HepG2 (cell line): ENCODE measurements at regions not wholly inside any gene's neighbourhood (a gene's known extent, or its start where the extent isn't known, plus 50 kb on each side); places are given as distances from the start of the nearest gene placed in this dataset.
"Not testable (repeated sequence)": the region's sequence is repeated elsewhere in the genome, so short reads cannot be mapped to it uniquely, and the experiment has no call there.

Experiments
- ATAC-seq: fragments of 200-7000 bp; cut with Tn5 transposase; 3 replicates; pipeline ENCODE4 v1.9.1; 2020; ENCODE audit warnings: mild to moderate bottlenecking, moderate library complexity
- BruUV-seq: library from RNA; stranded (reverse); fragments of 400-500 nt; replicated peaks from 2 replicates; lab custom pipeline; 2021; lab: Mats Ljungman, UMichigan
- CTCF ChIA-PET: fragments of 300-600 bp; formaldehyde crosslinking; extraction: SDS; loops from one replicate; lab custom pipeline; 2021; ENCODE audit warnings: low total read pairs, inconsistent platforms, low intra/inter-chr PET ratio; lab: Yijun Ruan, JAX
- POLR2A ChIA-PET: fragments of 350-600 bp; sonication (Branson Sonifier 250); formaldehyde crosslinking; loops from one replicate; lab custom pipeline; 2020; ENCODE audit warnings: antibody characterized with exemption, inconsistent platforms; lab: Yijun Ruan, JAX
- DNase-seq: peaks from one replicate; pipeline ENCODE4 v3.0.0-alpha.2; 2015; ENCODE audit warnings: low spot score
- FAIRE-seq: peaks from 3 replicates; lab custom pipeline; 2011; peaks lifted over from hg19 to GRCh38; lab: Jason Lieb, UNC
- H2AFZ ChIP-seq: one replicate; pipeline ENCODE4 v1.6.1; 2011; ENCODE audit warnings: low read length, inconsistent platforms
- H3K27ac ChIP-seq: fragments of 300-600 bp; 3 replicates; pipeline ENCODE4 v1.8.0; 2011; ENCODE audit warnings: mixed run types, mild to moderate bottlenecking, mixed read lengths, low read length, inconsistent platforms; ENCODE audit not compliant: insufficient read depth; ENCODE audit errors: extremely low read length
- H3K27me3 ChIP-seq, 2 experiments: fragments of 200-600 bp in 1 of 2; 2 replicates in 1 of 2; 3 replicates in 1 of 2; pipeline versions ENCODE4 v1.6.0 to v1.8.0; 2011; ENCODE audit warnings: low read length in 2 of 2, mild to moderate bottlenecking in 2 of 2, moderate library complexity in 2 of 2, inconsistent platforms in 1 of 2; ENCODE audit not compliant: insufficient read depth in 2 of 2, control insufficient read depth in 1 of 2
- H3K36me3 ChIP-seq, 2 experiments: fragments of 200-600 bp in 1 of 2; replicated peaks in 1 of 2; 2 replicates in 1 of 2; 3 replicates in 1 of 2; pipeline versions ENCODE4 v1.5.1 to v1.8.0; 2011; ENCODE audit warnings: low read length in 2 of 2, inconsistent platforms in 1 of 2; ENCODE audit not compliant: insufficient read depth in 2 of 2, control insufficient read depth in 1 of 2
- H3K4me1 ChIP-seq: 2 replicates; pipeline ENCODE4 v1.5.1; 2012; ENCODE audit warnings: low read length, inconsistent platforms; ENCODE audit not compliant: insufficient read depth
- H3K4me2 ChIP-seq: 2 replicates; pipeline ENCODE4 v1.6.0; 2011; ENCODE audit warnings: low read depth, low read length, inconsistent platforms
- H3K4me3 ChIP-seq, 3 experiments: fragments of 200-600 bp in 1 of 3; sonication (generic), shearing (Covaris generic) in 1 of 3; replicated peaks in 1 of 3; 2 replicates each; pipeline ENCODE4 v1.5.1; 2011 to 2016; ENCODE audit warnings: low read length in 3 of 3, inconsistent platforms in 2 of 3, low read depth in 2 of 3, mild to moderate bottlenecking in 2 of 3, control low read depth in 1 of 3, mixed read lengths in 1 of 3; ENCODE audit not compliant: insufficient read depth in 1 of 3
- H3K79me2 ChIP-seq: one replicate; pipeline ENCODE4 v1.6.1; 2011; ENCODE audit warnings: low read length, inconsistent platforms; ENCODE audit not compliant: insufficient read depth
- H3K9ac ChIP-seq: 2 replicates; pipeline ENCODE4 v1.6.0; 2011; ENCODE audit warnings: mild to moderate bottlenecking, low read depth, low read length, inconsistent platforms; ENCODE audit not compliant: insufficient read depth
- H3K9me3 ChIP-seq: 2 replicates; pipeline ENCODE4 v1.5.1; 2012; ENCODE audit warnings: mild to moderate bottlenecking, low read length
- H4K20me1 ChIP-seq: 2 replicates; pipeline ENCODE4 v1.6.0; 2011; ENCODE audit warnings: inconsistent platforms, mild to moderate bottlenecking, low read length, moderate library complexity; ENCODE audit not compliant: insufficient read depth
- CCDC6 ChIP-seq: sonication (generic); formaldehyde crosslinking; IDR thresholded peaks from 2 replicates; pipeline ENCODE4 v1.8.1; 2022; ENCODE audit warnings: mild to moderate bottlenecking, missing genetic modification reagents, moderate library complexity
- ZBTB34 ChIP-seq: sonication (generic); formaldehyde crosslinking; IDR thresholded peaks from 2 replicates; pipeline ENCODE4 v1.8.0; 2022; ENCODE audit warnings: mild to moderate bottlenecking, missing genetic modification reagents
- ZMAT3 ChIP-seq: sonication (generic); formaldehyde crosslinking; conservative IDR thresholded peaks from 2 replicates; pipeline ENCODE4 v1.7.0; 2021; ENCODE audit warnings: missing genetic modification reagents
- ZNF317 ChIP-seq: sonication (generic); formaldehyde crosslinking; IDR thresholded peaks from 2 replicates; pipeline ENCODE4 v1.5.0; 2020; ENCODE audit warnings: mild to moderate bottlenecking, missing genetic modification reagents
- ZNF569 ChIP-seq: sonication (generic); formaldehyde crosslinking; IDR thresholded peaks from 2 replicates; pipeline ENCODE4 v1.5.0; 2020; ENCODE audit warnings: mild to moderate bottlenecking, missing genetic modification reagents, moderate library complexity, borderline replicate concordance
- ZXDC ChIP-seq: sonication (generic); formaldehyde crosslinking; IDR thresholded peaks from 2 replicates; pipeline ENCODE4 v1.5.0; 2020; ENCODE audit warnings: mild to moderate bottlenecking, missing genetic modification reagents
- WGBS: methylation state at CpG from one replicate; pipeline ENCODE4 v1.1.6; 2017; ENCODE audit warnings: low lambda C conversion rate; 5-methylcytosine and 5-hydroxymethylcytosine counted together
- in situ Hi-C: cut with HindIII; loops from 2 replicates; pipeline ENCODE4 v1.10.0; 2017; ENCODE audit warnings: low pct_unique_long_range_greater_than_20kb; ENCODE audit not compliant: extremely low pct_ligation_motif_present
- intact Hi-C: fragments of 100-400 bp; cut with micrococcal nuclease; formaldehyde crosslinking; loops from one replicate; pipeline ENCODE4 v1.10.0; 2022; ENCODE audit not compliant: unreplicated experiment

GRCh38 chr9:129305246-129305645 lies 127.2 kb upstream of the IER5L start:
- Histone ChIP-seq H3K9ac (no peak overlapping the region), H3K36me3 (no peaks in the 10 kb centered on the region), H2AFZ (no peak overlapping the region), H3K79me2 (no peaks in the 10 kb centered on the region), H3K9me3 (peaks cover 6% of the 10 kb centered on the region; the same call in 1 of the 2 replicates), H3K4me3 (no peak overlapping the region), H4K20me1 (no peaks in the 10 kb centered on the region), H3K4me2 (no peak overlapping the region), H3K27ac (no peak overlapping the region), H3K27me3 (peaks cover 2 to 20% of the 10 kb centered on the region in 2 experiments; a peak in 2 of 5 replicates), H3K4me1 (peaks cover 21% of the 10 kb centered on the region)
- DNase-seq: no peak
- no peak for ATAC-seq
- BruUV-seq: no TSS peak
- intact Hi-C loops: loop anchor here (5.0 kb wide), 1 partner anchor 37 kb away; no protein-coding TSS in a partner anchor
- ChIA-PET CTCF (no interaction called here), POLR2A (no interaction called here)
- in situ Hi-C loops: no loop called here
- FAIRE-seq: no peak
- WGBS: 43% methylated on average over 8 of the region's 8 CpGs
- TF ChIP-seq ZBTB34 (CRISPR knock-in tag): no peak
- no peak for TF ChIP-seq ZXDC (CRISPR knock-in tag)
- TF ChIP-seq CCDC6 (CRISPR knock-in tag): no peak

GRCh38 chr9:129301941-129302340 lies 123.9 kb upstream of the IER5L start:
- intact Hi-C loops (no loop called here), in situ Hi-C loops (no loop called here)
- no TSS peak for BruUV-seq
- FAIRE-seq (no peak), DNase-seq (no peak), ATAC-seq (no peak)
- H3K4me1 ChIP-seq: peaks cover 11% of the 10 kb centered on the region
- peaks cover 6% of the 10 kb centered on the region; the same call in 1 of the 2 replicates for H3K9me3 ChIP-seq
- H3K36me3 ChIP-seq: no peaks in the 10 kb centered on the region
- CTCF ChIA-PET: no interaction called here
- peaks cover 2 to 10% of the 10 kb centered on the region in 2 experiments; a peak in 2 of 5 replicates for H3K27me3 ChIP-seq
- TF ChIP-seq ZNF569 (CRISPR knock-in tag) (no peak), ZMAT3 (CRISPR knock-in tag) (no peak), ZNF317 (CRISPR knock-in tag) (peak; percentile 99)
- H3K9ac ChIP-seq: no peak overlapping the region
- no peak overlapping the region for H3K27ac ChIP-seq
- no peak overlapping the region for H2AFZ ChIP-seq
- H3K4me2 ChIP-seq: no peak overlapping the region
- POLR2A ChIA-PET: no interaction called here
- no peaks in the 10 kb centered on the region for H3K79me2 ChIP-seq
- H4K20me1 ChIP-seq: no peaks in the 10 kb centered on the region
- no peak overlapping the region for H3K4me3 ChIP-seq
- 30% methylated on average over 4 of the region's 4 CpGs for WGBS

- WGBS: 40% methylated on average over 3 of the region's 3 CpGs
- H3K27ac ChIP-seq, H3K9ac ChIP-seq, H4K20me1 ChIP-seq, H3K4me3 ChIP-seq, H3K27me3 ChIP-seq, DNase-seq, FAIRE-seq, H3K9me3 ChIP-seq, H3K4me1 ChIP-seq, in situ Hi-C loops, H3K36me3 ChIP-seq, H3K4me2 ChIP-seq, intact Hi-C loops, CTCF ChIA-PET, ATAC-seq, H2AFZ ChIP-seq, H3K79me2 ChIP-seq, POLR2A ChIA-PET, BruUV-seq: not testable (repeated sequence)
Measured at GRCh38 chr9:129296195-129296594, 118.1 kb upstream of the IER5L start.
